ENCODE measurements at regions not wholly inside any gene's neighbourhood (a gene's known extent, or its start where the extent isn't known, plus 50 kb on each side); places are given as distances from the start of the nearest gene placed in this dataset.

GRCh38 chr18:2478662-2479061, 92.6 kb downstream of the METTL4 start:
- H3K27me3 Mint-ChIP-seq (ENCODE audit: low read depth): peaks cover 12% of the 10 kb centered on the region
- no peak for TF ChIP-seq CTCF (IDR thresholded peaks at IDR 0.05)
- H3K4me3 Mint-ChIP-seq (ENCODE audit: unreplicated experiment): no peak overlapping the region
- no peaks in the 10 kb centered on the region for H3K9me3 Mint-ChIP-seq (ENCODE audit: low read depth)
- H3K36me3 Mint-ChIP-seq (ENCODE audit: low read depth): no peaks in the 10 kb centered on the region
- no peak overlapping the region for H3K27ac Mint-ChIP-seq (ENCODE audit: unreplicated experiment)
- H3K4me1 Mint-ChIP-seq (ENCODE audit: low read depth): peaks cover 10% of the 10 kb centered on the region
- no peak for DNase-seq (ENCODE audit: low spot score)

GRCh38 chr18:2480536-2480935, 90.8 kb downstream of the METTL4 start:
- Mint-ChIP-seq H3K4me1 (ENCODE audit: low read depth) (peaks cover 10% of the 10 kb centered on the region), H3K9me3 (ENCODE audit: low read depth) (no peaks in the 10 kb centered on the region), H3K36me3 (ENCODE audit: low read depth) (no peaks in the 10 kb centered on the region), H3K27me3 (ENCODE audit: low read depth) (peaks cover 10% of the 10 kb centered on the region), H3K27ac (ENCODE audit: unreplicated experiment) (no peak overlapping the region), H3K4me3 (ENCODE audit: unreplicated experiment) (no peak overlapping the region)
- TF ChIP-seq CTCF (IDR thresholded peaks at IDR 0.05): no peak
- DNase-seq (ENCODE audit: low spot score): no peak

- Mint-ChIP-seq H3K27ac (ENCODE audit: unreplicated experiment) (no peak overlapping the region), H3K27me3 (ENCODE audit: low read depth) (peaks cover 3% of the 10 kb centered on the region), H3K9me3 (ENCODE audit: low read depth) (no peaks in the 10 kb centered on the region), H3K4me1 (ENCODE audit: low read depth) (peaks cover 10% of the 10 kb centered on the region), H3K36me3 (ENCODE audit: low read depth) (no peaks in the 10 kb centered on the region), H3K4me3 (ENCODE audit: unreplicated experiment) (no peak overlapping the region)
- no peak for DNase-seq (ENCODE audit: low spot score)
- TF ChIP-seq CTCF (IDR thresholded peaks at IDR 0.05): no peak
Measured at GRCh38 chr18:2482706-2483475, 88.4 kb downstream of the METTL4 start.

- Mint-ChIP-seq H3K27ac (ENCODE audit: unreplicated experiment) (no peak overlapping the region), H3K36me3 (ENCODE audit: low read depth) (no peaks in the 10 kb centered on the region), H3K27me3 (ENCODE audit: low read depth) (peaks cover 4% of the 10 kb centered on the region), H3K4me3 (ENCODE audit: unreplicated experiment) (no peak overlapping the region), H3K4me1 (ENCODE audit: low read depth) (peaks cover under 1% of the 10 kb centered on the region), H3K9me3 (ENCODE audit: low read depth) (no peaks in the 10 kb centered on the region)
- TF ChIP-seq CTCF (IDR thresholded peaks at IDR 0.05): no peak
- DNase-seq (ENCODE audit: low spot score): no peak
Measured at GRCh38 chr18:2485983-2486382, 85.3 kb downstream of the METTL4 start.

- H3K27me3 Mint-ChIP-seq (ENCODE audit: low read depth): peaks cover 4% of the 10 kb centered on the region
- no peaks in the 10 kb centered on the region for H3K9me3 Mint-ChIP-seq (ENCODE audit: low read depth)
- no peak overlapping the region for H3K4me3 Mint-ChIP-seq (ENCODE audit: unreplicated experiment)
- H3K36me3 Mint-ChIP-seq (ENCODE audit: low read depth): no peaks in the 10 kb centered on the region
- TF ChIP-seq CTCF (IDR thresholded peaks at IDR 0.05): no peak
- no peaks in the 10 kb centered on the region for H3K4me1 Mint-ChIP-seq (ENCODE audit: low read depth)
- no peak overlapping the region for H3K27ac Mint-ChIP-seq (ENCODE audit: unreplicated experiment)
- DNase-seq (ENCODE audit: low spot score): no peak
Measured at GRCh38 chr18:2486426-2486825, 84.9 kb downstream of the METTL4 start.
